ENCODE measurements at regions not wholly inside any gene's neighbourhood (a gene's known extent, or its start where the extent isn't known, plus 50 kb on each side); places are given as distances from the start of the nearest gene placed in this dataset.
"Not testable (repeated sequence)": the region's sequence is repeated elsewhere in the genome, so short reads cannot be mapped to it uniquely, and the experiment has no call there.

DNA sequence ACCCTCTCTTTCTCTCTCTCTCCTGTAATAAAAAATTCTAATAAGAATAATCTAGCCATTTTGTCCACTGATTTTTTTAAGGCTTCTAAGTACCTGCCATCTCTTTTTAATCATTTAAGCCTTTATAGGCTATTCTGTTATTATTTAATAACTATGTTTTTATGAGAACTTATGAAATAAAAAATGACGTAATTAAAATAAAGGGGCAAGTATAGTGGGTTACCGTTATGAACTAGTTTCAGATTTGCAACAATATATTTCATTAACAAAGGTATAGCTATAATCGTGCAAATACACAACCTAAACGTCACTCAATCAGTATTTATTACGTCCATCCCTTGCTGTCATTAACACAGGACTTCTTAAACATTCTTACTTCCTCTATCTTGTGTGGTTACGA is 1382.2 kb downstream of the KHDRBS2 start:
- dilution Hi-C loops (cut with HindIII; ENCODE audit: low sequenced_read_pairs, unreplicated experiment); H3K9ac ChIP-seq (ENCODE audit: low read depth, low read length); DNase-seq; H3K27me3 ChIP-seq (ENCODE audit: control insufficient read depth, insufficient read depth, low read length); H2AFZ ChIP-seq (replicated peaks; ENCODE audit: low read length, poor library complexity); H3K18ac ChIP-seq (ENCODE audit: low read depth, low read length); H3K23ac ChIP-seq (ENCODE audit: low read depth, low read length); in situ Hi-C loops (cut with MboI; ENCODE audit: low sequenced_read_pairs); H3K36me3 ChIP-seq (ENCODE audit: control insufficient read depth, insufficient read depth, low read length); H3K27ac ChIP-seq (ENCODE audit: insufficient read depth, low read length); H3K4me3 ChIP-seq (ENCODE audit: insufficient read depth, low read depth, low read length); BruUV-seq (replicated peaks); H2BK20ac ChIP-seq (ENCODE audit: low read depth, low read length); H4K20me1 ChIP-seq (ENCODE audit: insufficient read depth, low read length); H2AK5ac ChIP-seq (ENCODE audit: low read depth, low read length); H2BK5ac ChIP-seq (ENCODE audit: low read depth, low read length, poor library complexity, severe bottlenecking); H4K8ac ChIP-seq (ENCODE audit: low read depth in 2 of 2, low read length in 2 of 2); intact Hi-C loops (cut with micrococcal nuclease); H3K4me2 ChIP-seq (ENCODE audit: low read depth, low read length); H3K56ac ChIP-seq (ENCODE audit: extremely low read depth, insufficient read depth, low read length); H3K4ac ChIP-seq (ENCODE audit: low read depth, low read length); H3K4me1 ChIP-seq (ENCODE audit: control insufficient read depth, insufficient read depth, low read length); ATAC-seq (ENCODE audit: low read depth); H3K9me3 ChIP-seq (ENCODE audit: control insufficient read depth, insufficient read depth, low read length); H2BK120ac ChIP-seq (ENCODE audit: low read depth, low read length); H3K9me1 ChIP-seq (ENCODE audit: insufficient read depth, low read length); H3K14ac ChIP-seq (replicated peaks; ENCODE audit: low read depth, low read length); H3K79me1 ChIP-seq (ENCODE audit: low read depth in 1 of 2, low read length in 2 of 2); H2BK15ac ChIP-seq (ENCODE audit: low read depth, low read length); H4K91ac ChIP-seq (ENCODE audit: insufficient read depth, low read depth, low read length); CTCF ChIA-PET; H4K5ac ChIP-seq (ENCODE audit: low read depth, low read length); POLR2A ChIA-PET (ENCODE audit: unreplicated experiment); H2AK9ac ChIP-seq (replicated peaks; ENCODE audit: low read depth, low read length, poor library complexity): not testable (repeated sequence)
- no CpG with 5 or more reads among the region's 6 CpGs for WGBS, 2 experiments (ENCODE audit: extremely low coverage in 2 of 2, insufficient read length in 1 of 2)

All from IMR-90 (cell line).